OCI-LY1 (cell line): ENCODE measurements at regions not wholly inside any gene's neighbourhood (a gene's known extent, or its start where the extent isn't known, plus 50 kb on each side); places are given as distances from the start of the nearest gene placed in this dataset.

Source experiments
- H2AFZ ChIP-seq: fragments of 200-600 bp; sonication (generic), shearing (Covaris generic); 2 replicates; pipeline ENCODE4 v1.6.0; 2014; ENCODE audit warnings: antibody characterized with exemption, mild to moderate bottlenecking, low read length
- H3F3A ChIP-seq: fragments of 200-600 bp; sonication (generic), shearing (Covaris generic); 2 replicates; pipeline ENCODE4 v1.6.0; 2014; ENCODE audit warnings: mild to moderate bottlenecking, antibody characterized with exemption, low read length, moderate library complexity; ENCODE audit not compliant: insufficient read depth
- H3K27ac ChIP-seq: fragments of 200-600 bp; sonication (generic); 2 replicates; pipeline ENCODE4 v1.5.1; 2014; ENCODE audit warnings: low read length, mixed run types, mild to moderate bottlenecking, low read depth; ENCODE audit not compliant: poor library complexity, severe bottlenecking
- H3K27me3 ChIP-seq: fragments of 200-600 bp; sonication (generic); 2 replicates; pipeline ENCODE4 v1.6.0; 2014; ENCODE audit warnings: antibody characterized with exemption, mild to moderate bottlenecking, low read length, moderate library complexity; ENCODE audit not compliant: insufficient read depth
- H3K36me3 ChIP-seq: fragments of 200-600 bp; sonication (generic); 2 replicates; pipeline ENCODE4 v1.6.1; 2014; ENCODE audit warnings: mild to moderate bottlenecking, antibody characterized with exemption, low read length, moderate library complexity, mixed read lengths; ENCODE audit not compliant: insufficient read depth
- H3K4me1 ChIP-seq: fragments of 200-600 bp; sonication (generic); 2 replicates; pipeline ENCODE4 v1.5.1; 2014; ENCODE audit warnings: mild to moderate bottlenecking, low read length, moderate library complexity; ENCODE audit not compliant: insufficient read depth, severe bottlenecking
- H3K4me2 ChIP-seq: fragments of 200-600 bp; sonication (generic), shearing (Covaris generic); 2 replicates; pipeline ENCODE4 v1.6.1; 2014; ENCODE audit warnings: low read length
- H3K4me3 ChIP-seq: fragments of 200-600 bp; sonication (generic); 2 replicates; pipeline ENCODE4 v1.5.1; 2014; ENCODE audit warnings: low read length, low read depth, mild to moderate bottlenecking, mixed read lengths; ENCODE audit not compliant: poor library complexity, severe bottlenecking
- H3K79me2 ChIP-seq: fragments of 200-600 bp; shearing (Covaris generic); 2 replicates; pipeline ENCODE4 v1.6.1; 2016; ENCODE audit warnings: mixed run types, low read length, mixed read lengths; ENCODE audit not compliant: insufficient read depth
- H3K9ac ChIP-seq: fragments of 200-600 bp; sonication (generic), shearing (Covaris generic); 2 replicates; pipeline ENCODE4 v1.6.1; 2014; ENCODE audit warnings: mild to moderate bottlenecking, low read length, mixed read lengths
- H3K9me2 ChIP-seq: fragments of 200-600 bp; sonication (generic), shearing (Covaris generic); 2 replicates; pipeline ENCODE4 v1.6.1; 2014; ENCODE audit warnings: low read depth, mild to moderate bottlenecking, low read length, mixed read lengths
- H3K9me3 ChIP-seq: fragments of 200-600 bp; shearing (Covaris generic); 2 replicates; pipeline ENCODE4 v1.6.1; 2014; ENCODE audit warnings: low read length, mixed read lengths
- H4K20me1 ChIP-seq: fragments of 200-600 bp; sonication (generic), shearing (Covaris generic); 2 replicates; pipeline ENCODE4 v1.6.0; 2016; ENCODE audit warnings: mild to moderate bottlenecking, low read length; ENCODE audit not compliant: insufficient read depth
- CTCF ChIP-seq: fragments of 200-600 bp; sonication (generic), shearing (Covaris generic); IDR thresholded peaks from 2 replicates; pipeline ENCODE4 v1.5.1; 2017; ENCODE audit warnings: mild to moderate bottlenecking, antibody characterized with exemption, low read length, moderate library complexity, mixed read lengths
- EZH2 ChIP-seq: fragments of 200-600 bp; sonication (generic), shearing (Covaris generic); IDR thresholded peaks from 2 replicates; pipeline ENCODE4 v1.8.0; 2017; ENCODE audit warnings: borderline replicate concordance, mixed run types, mild to moderate bottlenecking, antibody characterized with exemption, low read length, moderate library complexity, mixed read lengths

- Histone ChIP-seq H3K79me2 (no peaks in the 10 kb centered on the region), H3K27me3 (no peaks in the 10 kb centered on the region), H3K9me3 (no peaks in the 10 kb centered on the region), H3K4me1 (no peaks in the 10 kb centered on the region), H3F3A (no peaks in the 10 kb centered on the region), H3K9ac (no peak overlapping the region), H3K36me3 (no peaks in the 10 kb centered on the region), H3K9me2 (no peaks in the 10 kb centered on the region), H3K4me3 (no peak overlapping the region), H2AFZ (no peak overlapping the region), H3K4me2 (no peak overlapping the region), H4K20me1 (no peaks in the 10 kb centered on the region), H3K27ac (no peak overlapping the region)
- no peak for TF ChIP-seq CTCF
Measured at GRCh38 chr5:17912794-17913193, 278.5 kb downstream of the TAF11L14 start.

- H3K27me3 ChIP-seq, result no peaks in the 10 kb centered on the region
- H3K4me2 ChIP-seq, result no peak overlapping the region
- no peak overlapping the region for H3K9ac ChIP-seq
- no peaks in the 10 kb centered on the region for H3F3A ChIP-seq
- no peak overlapping the region for H2AFZ ChIP-seq
- no peaks in the 10 kb centered on the region for H3K36me3 ChIP-seq
- H3K79me2 ChIP-seq, result no peaks in the 10 kb centered on the region
- H3K9me3 ChIP-seq, result no peaks in the 10 kb centered on the region
- H3K4me3 ChIP-seq, result no peak overlapping the region
- H3K27ac ChIP-seq, result no peak overlapping the region
- TF ChIP-seq CTCF (no peak), EZH2 (no peak)
- H3K4me1 ChIP-seq, result no peaks in the 10 kb centered on the region
- H4K20me1 ChIP-seq, result no peaks in the 10 kb centered on the region
- no peaks in the 10 kb centered on the region for H3K9me2 ChIP-seq
Measured at GRCh38 chr5:17916446-17916845, 282.2 kb downstream of the TAF11L14 start.

GRCh38 chr5:17917465-17917864 lies 283.2 kb downstream of the TAF11L14 start:
- Histone ChIP-seq H3K4me1 (no peaks in the 10 kb centered on the region), H3K36me3 (no peaks in the 10 kb centered on the region), H3K9me2 (no peaks in the 10 kb centered on the region), H3K27ac (no peak overlapping the region), H3K9me3 (no peaks in the 10 kb centered on the region), H3K27me3 (no peaks in the 10 kb centered on the region), H2AFZ (no peak overlapping the region), H3K4me2 (no peak overlapping the region), H3K79me2 (no peaks in the 10 kb centered on the region), H3K9ac (no peak overlapping the region), H3K4me3 (no peak overlapping the region), H3F3A (no peaks in the 10 kb centered on the region), H4K20me1 (no peaks in the 10 kb centered on the region)
- TF ChIP-seq CTCF (no peak), EZH2 (no peak)
